ENCODE measurements at regions not wholly inside any gene's neighbourhood (a gene's known extent, or its start where the extent isn't known, plus 50 kb on each side); places are given as distances from the start of the nearest gene placed in this dataset.

GRCh38 chr6:98092331-98092730 is 742.0 kb upstream of the POU3F2 start:
- Mint-ChIP-seq H3K27ac (no peak overlapping the region), H3K4me1 (no peaks in the 10 kb centered on the region), H3K9me3 (peaks cover 0 to 15% (median 7%) of the 10 kb centered on the region in 11 donors), H3K4me3 (no peak overlapping the region), H3K27me3 (no peaks in the 10 kb centered on the region), H3K36me3 (no peaks in the 10 kb centered on the region)
- Histone ChIP-seq H3K4me1 (ENCODE audit: control insufficient read depth in 2 of 2, insufficient read depth in 2 of 2, low read length in 2 of 2) (no peaks in the 10 kb centered on the region), H3K36me3 (ENCODE audit: control insufficient read depth in 2 of 3, insufficient read depth in 3 of 3, low read length in 3 of 3) (no peaks in the 10 kb centered on the region), H3K27ac (ENCODE audit: low read depth, low read length) (no peak overlapping the region), H3K27me3 (ENCODE audit: control insufficient read depth in 2 of 2, insufficient read depth in 2 of 2, low read length in 2 of 2) (no peaks in the 10 kb centered on the region), H3K4me3 (ENCODE audit: low read length) (no peak overlapping the region), H3K9me3 (ENCODE audit: control insufficient read depth in 2 of 3, low read length in 3 of 3) (no peaks in the 10 kb centered on the region)
- CTCF ChIA-PET: no interaction called here
- intact Hi-C loops (cut with micrococcal nuclease): no loop called here
- no peak for ATAC-seq
- DNase-seq: no peak
- POLR2A ChIA-PET: no interaction called here

- POLR2A ChIA-PET: no interaction called here
- Mint-ChIP-seq H3K9me3 (peaks cover 0 to 7% (median under 1%) of the 10 kb centered on the region in 11 donors), H3K4me3 (no peak overlapping the region), H3K27me3 (no peaks in the 10 kb centered on the region), H3K4me1 (no peaks in the 10 kb centered on the region), H3K27ac (no peak overlapping the region), H3K36me3 (no peaks in the 10 kb centered on the region)
- H3K4me1 ChIP-seq (ENCODE audit: control insufficient read depth in 2 of 2, insufficient read depth in 2 of 2, low read length in 2 of 2): no peaks in the 10 kb centered on the region
- H3K27me3 ChIP-seq (ENCODE audit: control insufficient read depth in 2 of 2, insufficient read depth in 2 of 2, low read length in 2 of 2): no peaks in the 10 kb centered on the region
- intact Hi-C loops (cut with micrococcal nuclease): no loop called here
- DNase-seq: no peak
- ATAC-seq: no peak
- no peaks in the 10 kb centered on the region for H3K36me3 ChIP-seq (ENCODE audit: control insufficient read depth in 2 of 3, insufficient read depth in 3 of 3, low read length in 3 of 3)
- H3K9me3 ChIP-seq (ENCODE audit: control insufficient read depth in 2 of 3, low read length in 3 of 3): no peaks in the 10 kb centered on the region
- H3K27ac ChIP-seq (ENCODE audit: low read depth, low read length): no peak overlapping the region
- H3K4me3 ChIP-seq (ENCODE audit: low read length): no peak overlapping the region
- CTCF ChIA-PET: no interaction called here
Observed at GRCh38 chr6:98094696-98095095, 739.7 kb upstream of the POU3F2 start.

DNA sequence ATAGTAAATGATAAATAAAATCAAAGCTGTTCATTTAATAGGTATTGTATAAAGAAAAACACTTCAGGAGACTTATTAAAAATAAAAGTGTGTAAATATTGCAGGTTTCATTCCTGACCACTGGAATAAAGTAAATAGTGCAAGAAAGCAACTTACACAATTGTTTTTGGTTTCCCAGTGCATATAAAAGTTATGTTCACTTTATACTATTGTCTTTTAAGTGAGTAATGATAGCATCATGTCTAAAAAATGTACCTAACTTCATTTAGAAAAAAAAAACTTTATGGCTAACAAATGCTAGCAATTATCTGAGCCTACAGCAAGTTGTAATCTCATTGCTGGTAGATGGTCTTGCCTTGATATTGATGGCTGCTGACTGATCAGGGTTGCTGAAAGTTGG is 726.6 kb upstream of the POU3F2 start:
- CTCF ChIA-PET: no interaction called here
- H3K27ac ChIP-seq (ENCODE audit: low read depth, low read length): no peak overlapping the region
- no peak for ATAC-seq

DNA sequence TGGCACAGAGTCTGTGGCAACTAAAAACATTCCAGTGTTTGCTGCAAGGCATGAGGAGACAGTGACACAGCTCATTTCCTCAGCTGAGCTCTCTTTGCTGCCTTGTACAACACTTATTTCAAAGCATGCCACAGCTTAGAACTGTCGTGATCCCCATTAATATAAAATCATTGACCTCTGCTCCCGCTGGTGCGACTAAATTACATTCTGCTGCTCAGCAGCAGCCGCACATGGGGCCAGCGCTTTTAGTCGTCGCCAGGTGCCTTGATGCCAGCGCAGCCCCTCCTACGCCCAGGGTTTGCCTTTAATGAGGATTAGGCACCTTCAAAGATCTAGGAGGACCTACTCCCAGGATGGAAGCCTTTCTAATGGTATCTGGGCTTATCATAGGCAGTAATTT is 717.9 kb upstream of the POU3F2 start:
- Histone ChIP-seq H3K27ac (ENCODE audit: low read depth, low read length) (no peak overlapping the region), H3K9me3 (ENCODE audit: control insufficient read depth in 2 of 3, low read length in 3 of 3) (no peaks in the 10 kb centered on the region), H3K27me3 (ENCODE audit: control insufficient read depth in 2 of 2, insufficient read depth in 2 of 2, low read length in 2 of 2) (no peaks in the 10 kb centered on the region), H3K4me1 (ENCODE audit: control insufficient read depth in 2 of 2, insufficient read depth in 2 of 2, low read length in 2 of 2) (no peaks in the 10 kb centered on the region), H3K4me3 (ENCODE audit: low read length) (no peak overlapping the region), H3K36me3 (ENCODE audit: control insufficient read depth in 2 of 3, insufficient read depth in 3 of 3, low read length in 3 of 3) (no peaks in the 10 kb centered on the region)
- ATAC-seq (no peak), DNase-seq (no peak)
- no peaks in the 10 kb centered on the region for H3K36me3 Mint-ChIP-seq
- H3K9me3 Mint-ChIP-seq: peaks cover 0 to 6% (median 0%) of the 10 kb centered on the region in 11 donors
- H3K27me3 Mint-ChIP-seq: no peaks in the 10 kb centered on the region
- no peaks in the 10 kb centered on the region for H3K4me1 Mint-ChIP-seq
- CTCF ChIA-PET: no interaction called here
- intact Hi-C loops (cut with micrococcal nuclease): no loop called here
- no peak overlapping the region for H3K27ac Mint-ChIP-seq
- POLR2A ChIA-PET: no interaction called here
- no peak overlapping the region for H3K4me3 Mint-ChIP-seq

More for the DNA sequence above, 726.6 kb upstream of the POU3F2 start:
- no peak overlapping the region for H3K27ac Mint-ChIP-seq
- Histone ChIP-seq H3K9me3 (ENCODE audit: control insufficient read depth in 2 of 3, low read length in 3 of 3) (no peaks in the 10 kb centered on the region), H3K27me3 (ENCODE audit: control insufficient read depth in 2 of 2, insufficient read depth in 2 of 2, low read length in 2 of 2) (no peaks in the 10 kb centered on the region), H3K36me3 (ENCODE audit: control insufficient read depth in 2 of 3, insufficient read depth in 3 of 3, low read length in 3 of 3) (no peaks in the 10 kb centered on the region), H3K4me1 (ENCODE audit: control insufficient read depth in 2 of 2, insufficient read depth in 2 of 2, low read length in 2 of 2) (no peaks in the 10 kb centered on the region), H3K4me3 (ENCODE audit: low read length) (no peak overlapping the region)
- no peaks in the 10 kb centered on the region for H3K4me1 Mint-ChIP-seq
- intact Hi-C loops (cut with micrococcal nuclease): no loop called here
- H3K4me3 Mint-ChIP-seq: no peak overlapping the region
- no peak for DNase-seq
- peaks cover 0 to 25% (median 10%) of the 10 kb centered on the region in 11 donors for H3K9me3 Mint-ChIP-seq
- POLR2A ChIA-PET: no interaction called here
- H3K36me3 Mint-ChIP-seq: no peaks in the 10 kb centered on the region
- H3K27me3 Mint-ChIP-seq: no peaks in the 10 kb centered on the region

- Mint-ChIP-seq H3K27ac (no peak overlapping the region), H3K36me3 (no peaks in the 10 kb centered on the region), H3K4me1 (no peaks in the 10 kb centered on the region), H3K9me3 (peaks cover 0 to 4% (median 0%) of the 10 kb centered on the region in 11 donors), H3K4me3 (no peak overlapping the region), H3K27me3 (no peaks in the 10 kb centered on the region)
- no peaks in the 10 kb centered on the region for H3K27me3 ChIP-seq (ENCODE audit: control insufficient read depth in 2 of 2, insufficient read depth in 2 of 2, low read length in 2 of 2)
- H3K4me1 ChIP-seq (ENCODE audit: control insufficient read depth in 2 of 2, insufficient read depth in 2 of 2, low read length in 2 of 2): no peaks in the 10 kb centered on the region
- no peak for DNase-seq
- H3K36me3 ChIP-seq (ENCODE audit: control insufficient read depth in 2 of 3, insufficient read depth in 3 of 3, low read length in 3 of 3): no peaks in the 10 kb centered on the region
- intact Hi-C loops (cut with micrococcal nuclease): no loop called here
- CTCF ChIA-PET: no interaction called here
- no peak for ATAC-seq
- H3K9me3 ChIP-seq (ENCODE audit: control insufficient read depth in 2 of 3, low read length in 3 of 3): no peaks in the 10 kb centered on the region
- POLR2A ChIA-PET: no interaction called here
- no peak overlapping the region for H3K4me3 ChIP-seq (ENCODE audit: low read length)
- no peak overlapping the region for H3K27ac ChIP-seq (ENCODE audit: low read depth, low read length)
Observed at GRCh38 chr6:98117068-98117467, 717.3 kb upstream of the POU3F2 start.

GRCh38 chr6:98118397-98119045 is 715.9 kb upstream of the POU3F2 start:
- ATAC-seq: no peak
- H3K27me3 ChIP-seq (ENCODE audit: control insufficient read depth in 2 of 2, insufficient read depth in 2 of 2, low read length in 2 of 2): no peaks in the 10 kb centered on the region
- no peak overlapping the region for H3K27ac ChIP-seq (ENCODE audit: low read depth, low read length)
- no peak overlapping the region for H3K27ac Mint-ChIP-seq
- ChIA-PET CTCF (no interaction called here), POLR2A (no interaction called here)
- no peak overlapping the region for H3K4me3 Mint-ChIP-seq
- H3K4me1 Mint-ChIP-seq: no peaks in the 10 kb centered on the region
- H3K36me3 Mint-ChIP-seq: no peaks in the 10 kb centered on the region
- intact Hi-C loops (cut with micrococcal nuclease): no loop called here
- H3K9me3 Mint-ChIP-seq: peaks cover 0 to 4% (median 0%) of the 10 kb centered on the region in 11 donors
- H3K27me3 Mint-ChIP-seq: no peaks in the 10 kb centered on the region
- no peak for DNase-seq
- H3K4me3 ChIP-seq (ENCODE audit: low read length): no peak overlapping the region
- H3K4me1 ChIP-seq (ENCODE audit: control insufficient read depth in 2 of 2, insufficient read depth in 2 of 2, low read length in 2 of 2): no peaks in the 10 kb centered on the region
- H3K9me3 ChIP-seq (ENCODE audit: control insufficient read depth in 2 of 3, low read length in 3 of 3): no peaks in the 10 kb centered on the region
- H3K36me3 ChIP-seq (ENCODE audit: control insufficient read depth in 2 of 3, insufficient read depth in 3 of 3, low read length in 3 of 3): no peaks in the 10 kb centered on the region

GRCh38 chr6:98124171-98124570 is 710.2 kb upstream of the POU3F2 start:
- Mint-ChIP-seq H3K9me3 (peaks cover 0 to 4% (median 0%) of the 10 kb centered on the region in 11 donors), H3K4me1 (no peaks in the 10 kb centered on the region), H3K36me3 (no peaks in the 10 kb centered on the region), H3K27ac (no peak overlapping the region), H3K4me3 (no peak overlapping the region), H3K27me3 (no peaks in the 10 kb centered on the region)
- ChIA-PET CTCF (no interaction called here), POLR2A (no interaction called here)
- ATAC-seq (no peak), DNase-seq (no peak)
- H3K27me3 ChIP-seq (ENCODE audit: control insufficient read depth in 2 of 2, insufficient read depth in 2 of 2, low read length in 2 of 2): no peaks in the 10 kb centered on the region
- no peaks in the 10 kb centered on the region for H3K9me3 ChIP-seq (ENCODE audit: control insufficient read depth in 2 of 3, low read length in 3 of 3)
- no peak overlapping the region for H3K27ac ChIP-seq (ENCODE audit: low read depth, low read length)
- H3K36me3 ChIP-seq (ENCODE audit: control insufficient read depth in 2 of 3, insufficient read depth in 3 of 3, low read length in 3 of 3): no peaks in the 10 kb centered on the region
- no peaks in the 10 kb centered on the region for H3K4me1 ChIP-seq (ENCODE audit: control insufficient read depth in 2 of 2, insufficient read depth in 2 of 2, low read length in 2 of 2)
- intact Hi-C loops (cut with micrococcal nuclease): no loop called here
- H3K4me3 ChIP-seq (ENCODE audit: low read length): no peak overlapping the region
